ENCODE measurements at regions not wholly inside any gene's neighbourhood (a gene's known extent, or its start where the extent isn't known, plus 50 kb on each side); places are given as distances from the start of the nearest gene placed in this dataset.

GRCh38 chr13:79807554-79807953 lies 326.6 kb downstream of the NDFIP2 start:
- TF ChIP-seq CTCF (conservative IDR thresholded peaks at IDR 0.05; ENCODE audit: low read depth, low read length) (no peak), EZH2 (IDR thresholded peaks at IDR 0.05; ENCODE audit: borderline replicate concordance, low read depth, low read length, poor library complexity, severe bottlenecking) (no peak)
